ENCODE measurements at regions not wholly inside any gene's neighbourhood (a gene's known extent, or its start where the extent isn't known, plus 50 kb on each side); places are given as distances from the start of the nearest gene placed in this dataset.

- Mint-ChIP-seq H3K27ac (ENCODE audit: unreplicated experiment) (no peak overlapping the region), H3K4me3 (ENCODE audit: low read depth, unreplicated experiment) (no peak overlapping the region), H3K36me3 (ENCODE audit: insufficient read depth, unreplicated experiment) (no peaks in the 10 kb centered on the region), H3K9me3 (ENCODE audit: low read depth, unreplicated experiment) (peaks cover 2% of the 10 kb centered on the region), H3K4me1 (ENCODE audit: low read depth, unreplicated experiment) (no peaks in the 10 kb centered on the region), H3K27me3 (ENCODE audit: unreplicated experiment) (peaks cover 36% of the 10 kb centered on the region)
- DNase-seq, result no peak
- no peak for TF ChIP-seq CTCF (IDR thresholded peaks at IDR 0.05; ENCODE audit: unreplicated experiment)
- intact Hi-C loops (cut with micrococcal nuclease; ENCODE audit: unreplicated experiment), result no loop called here
- BruUV-seq (replicated peaks), result no TSS peak
- CTCF ChIA-PET, result no interaction called here
These were observed 262.4 kb downstream of the ERMARD start for GRCh38 chr6:170013815-170014214.

GRCh38 chr6:170012037-170012330 lies 260.6 kb downstream of the ERMARD start:
- intact Hi-C loops (cut with micrococcal nuclease; ENCODE audit: unreplicated experiment), result no loop called here
- H3K36me3 Mint-ChIP-seq (ENCODE audit: insufficient read depth, unreplicated experiment), result no peaks in the 10 kb centered on the region
- no peak overlapping the region for H3K4me3 Mint-ChIP-seq (ENCODE audit: low read depth, unreplicated experiment)
- no peak for TF ChIP-seq CTCF (IDR thresholded peaks at IDR 0.05; ENCODE audit: unreplicated experiment)
- DNase-seq, result no peak
- CTCF ChIA-PET, result no interaction called here
- H3K27ac Mint-ChIP-seq (ENCODE audit: unreplicated experiment), result no peak overlapping the region
- H3K4me1 Mint-ChIP-seq (ENCODE audit: low read depth, unreplicated experiment), result no peaks in the 10 kb centered on the region
- peaks cover 2% of the 10 kb centered on the region for H3K9me3 Mint-ChIP-seq (ENCODE audit: low read depth, unreplicated experiment)
- peaks cover 17% of the 10 kb centered on the region for H3K27me3 Mint-ChIP-seq (ENCODE audit: unreplicated experiment)
- no TSS peak for BruUV-seq (replicated peaks)

GRCh38 chr6:170011204-170012036 lies 260.0 kb downstream of the ERMARD start:
- intact Hi-C loops (cut with micrococcal nuclease; ENCODE audit: unreplicated experiment), result no loop called here
- CTCF ChIA-PET, result no interaction called here
- no TSS peak for BruUV-seq (replicated peaks)
- Mint-ChIP-seq H3K36me3 (ENCODE audit: insufficient read depth, unreplicated experiment) (no peaks in the 10 kb centered on the region), H3K27me3 (ENCODE audit: unreplicated experiment) (peaks cover 15% of the 10 kb centered on the region), H3K27ac (ENCODE audit: unreplicated experiment) (no peak overlapping the region), H3K9me3 (ENCODE audit: low read depth, unreplicated experiment) (peaks cover 2% of the 10 kb centered on the region), H3K4me3 (ENCODE audit: low read depth, unreplicated experiment) (no peak overlapping the region), H3K4me1 (ENCODE audit: low read depth, unreplicated experiment) (no peaks in the 10 kb centered on the region)
- TF ChIP-seq CTCF (IDR thresholded peaks at IDR 0.05; ENCODE audit: unreplicated experiment), result no peak
- no peak for DNase-seq

GRCh38 chr6:170010665-170011203 lies 259.3 kb downstream of the ERMARD start:
- DNase-seq, result no peak
- Mint-ChIP-seq H3K36me3 (ENCODE audit: insufficient read depth, unreplicated experiment) (no peaks in the 10 kb centered on the region), H3K4me1 (ENCODE audit: low read depth, unreplicated experiment) (no peaks in the 10 kb centered on the region), H3K27ac (ENCODE audit: unreplicated experiment) (no peak overlapping the region), H3K4me3 (ENCODE audit: low read depth, unreplicated experiment) (no peak overlapping the region), H3K27me3 (ENCODE audit: unreplicated experiment) (peaks cover 15% of the 10 kb centered on the region), H3K9me3 (ENCODE audit: low read depth, unreplicated experiment) (peaks cover 2% of the 10 kb centered on the region)
- CTCF ChIA-PET, result no interaction called here
- no peak for TF ChIP-seq CTCF (IDR thresholded peaks at IDR 0.05; ENCODE audit: unreplicated experiment)
- BruUV-seq (replicated peaks), result no TSS peak
- intact Hi-C loops (cut with micrococcal nuclease; ENCODE audit: unreplicated experiment), result no loop called here
